GM03348 (cell line): ENCODE measurements at regions not wholly inside any gene's neighbourhood (a gene's known extent, or its start where the extent isn't known, plus 50 kb on each side); places are given as distances from the start of the nearest gene placed in this dataset.

Source experiments
- DNase-seq: peaks from one replicate; pipeline ENCODE4 v3.0.0; 2012; ENCODE audit warnings: low spot score

- DNase-seq = peak; percentile 4
Measured at GRCh38 chr3:104564045-104564643, 802.6 kb upstream of the ALCAM start.

- no peak for DNase-seq
Measured at GRCh38 chr3:104566054-104566453, 800.7 kb upstream of the ALCAM start.

GRCh38 chr3:104575634-104576033 is 791.1 kb upstream of the ALCAM start:
- DNase-seq = no peak

GRCh38 chr3:104578558-104578957 is 788.2 kb upstream of the ALCAM start:
- DNase-seq = no peak

- no peak for DNase-seq
Measured at GRCh38 chr3:104582092-104582491, 784.6 kb upstream of the ALCAM start.

GRCh38 chr3:104584682-104585081 is 782.0 kb upstream of the ALCAM start:
- DNase-seq = no peak

- DNase-seq = no peak
Measured at GRCh38 chr3:104586344-104586743, 780.4 kb upstream of the ALCAM start.

- no peak for DNase-seq
Measured at GRCh38 chr3:104588442-104588841, 778.3 kb upstream of the ALCAM start.

GRCh38 chr3:104591776-104592175 is 774.9 kb upstream of the ALCAM start:
- no peak for DNase-seq

- no peak for DNase-seq
Measured at GRCh38 chr3:104594491-104594890, 772.2 kb upstream of the ALCAM start.

GRCh38 chr3:104596054-104596453 is 770.7 kb upstream of the ALCAM start:
- no peak for DNase-seq

- peak; percentile 5 for DNase-seq
Measured at GRCh38 chr3:104596551-104596950, 770.2 kb upstream of the ALCAM start.

- DNase-seq = no peak
Measured at GRCh38 chr3:104598848-104599511, 767.7 kb upstream of the ALCAM start.

GRCh38 chr3:104604326-104605010 is 762.2 kb upstream of the ALCAM start:
- peak; percentile 48 for DNase-seq

- DNase-seq = no peak
Measured at GRCh38 chr3:104606812-104607211, 759.9 kb upstream of the ALCAM start.

- DNase-seq = no peak
Measured at GRCh38 chr3:104610730-104611652, 755.7 kb upstream of the ALCAM start.

- no peak for DNase-seq
Measured at GRCh38 chr3:104612218-104612617, 754.5 kb upstream of the ALCAM start.

- DNase-seq = no peak
Measured at GRCh38 chr3:104614564-104614963, 752.1 kb upstream of the ALCAM start.

- peak; percentile 70 for DNase-seq
Measured at GRCh38 chr3:104628185-104628789, 738.4 kb upstream of the ALCAM start.

GRCh38 chr3:104629038-104629437 is 737.7 kb upstream of the ALCAM start:
- DNase-seq = peak; percentile 74

GRCh38 chr3:104631254-104631653 is 735.5 kb upstream of the ALCAM start:
- no peak for DNase-seq

GRCh38 chr3:104632521-104632920 is 734.2 kb upstream of the ALCAM start:
- DNase-seq = no peak
